ENCODE measurements at regions not wholly inside any gene's neighbourhood (a gene's known extent, or its start where the extent isn't known, plus 50 kb on each side); places are given as distances from the start of the nearest gene placed in this dataset.

DNA sequence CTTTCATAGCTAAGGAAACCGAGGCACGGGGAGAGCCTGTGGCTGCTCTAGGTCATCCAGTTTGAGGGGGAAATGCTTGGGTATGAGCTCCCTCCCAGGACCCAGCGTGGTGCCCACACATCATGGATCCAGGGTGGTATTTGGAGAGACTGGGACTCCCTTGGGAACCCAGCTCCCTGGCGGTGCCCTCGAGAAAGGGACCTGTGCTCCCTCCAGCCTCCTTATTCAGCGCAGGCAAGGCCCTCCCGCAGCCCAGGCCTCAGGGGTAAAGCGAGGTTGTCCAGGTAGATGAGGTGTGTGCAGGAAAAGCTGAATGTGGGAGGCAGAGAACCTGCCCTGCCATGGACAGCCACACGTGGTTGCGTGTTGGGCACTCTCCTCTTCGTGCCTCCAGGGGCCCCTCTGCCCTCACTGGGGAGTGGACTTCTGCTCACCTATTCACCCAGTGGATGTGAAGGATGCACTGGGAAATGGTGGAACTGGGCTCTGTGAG lies 53.8 kb upstream of the GPR78 start:
- DNase-seq (ENCODE audit: low read depth) = no peak

DNA sequence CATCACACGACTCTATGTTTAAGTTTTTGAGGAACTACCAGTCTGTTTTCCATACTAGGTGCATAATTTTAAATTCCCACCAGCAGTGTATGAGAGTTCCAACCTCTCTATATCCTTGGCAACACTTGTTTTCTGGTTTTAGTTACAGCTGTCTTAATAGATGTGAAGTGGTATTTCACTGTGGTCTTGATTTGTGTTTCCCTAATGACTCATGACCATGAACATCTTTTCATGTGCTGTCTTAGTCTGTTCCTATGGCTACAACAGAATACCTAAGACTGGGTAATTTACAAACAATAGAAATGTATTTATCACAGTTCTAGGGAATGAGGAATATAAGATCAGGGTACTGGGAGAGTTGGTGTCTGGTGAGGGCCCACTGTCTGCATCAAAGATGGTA lies 51.5 kb upstream of the GPR78 start:
- DNase-seq (ENCODE audit: low read depth) = peak; percentile 8
